RCC 7860 (cell line): ENCODE measurements at regions not wholly inside any gene's neighbourhood (a gene's known extent, or its start where the extent isn't known, plus 50 kb on each side); places are given as distances from the start of the nearest gene placed in this dataset.
A peak's percentile ranks its signal among the peaks of the same experiment; 100 is the strongest.

Source experiments
- DNase-seq: peaks from one replicate; pipeline ENCODE4 v3.0.0-alpha.2; 2015; ENCODE audit warnings: low spot score
- FAIRE-seq: peaks from 2 replicates; lab custom pipeline; 2012; peaks lifted over from hg19 to GRCh38; lab: Jason Lieb, UNC

DNA sequence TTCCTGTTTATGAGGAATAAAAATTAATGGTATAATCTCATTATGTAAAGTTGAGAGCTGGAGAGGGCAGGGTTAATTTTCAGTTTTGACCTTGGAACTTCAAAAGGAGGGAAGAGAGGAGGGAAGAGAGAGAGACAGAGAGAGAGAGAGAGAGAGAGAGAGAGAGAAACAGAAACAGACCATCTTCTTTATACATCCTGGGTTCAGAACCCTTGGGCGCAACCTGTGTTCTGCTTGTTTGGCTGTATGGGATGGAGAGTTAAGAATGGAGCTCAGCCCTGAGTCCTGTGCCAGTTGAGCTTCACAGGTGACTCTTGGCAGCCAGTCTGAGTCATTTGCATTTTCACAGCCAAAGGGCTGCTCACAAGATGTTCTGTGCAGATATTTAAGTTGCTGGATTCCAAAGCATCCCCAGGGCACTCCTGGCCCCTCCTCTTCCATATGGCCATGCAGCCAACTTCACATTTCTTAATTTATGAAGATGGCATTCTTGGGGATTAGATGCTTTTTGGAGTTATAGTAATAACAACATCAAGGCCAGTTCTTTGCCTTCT, 143.5 kb downstream of the CARTPT start:
- FAIRE-seq (no peak), DNase-seq (no peak)

DNA sequence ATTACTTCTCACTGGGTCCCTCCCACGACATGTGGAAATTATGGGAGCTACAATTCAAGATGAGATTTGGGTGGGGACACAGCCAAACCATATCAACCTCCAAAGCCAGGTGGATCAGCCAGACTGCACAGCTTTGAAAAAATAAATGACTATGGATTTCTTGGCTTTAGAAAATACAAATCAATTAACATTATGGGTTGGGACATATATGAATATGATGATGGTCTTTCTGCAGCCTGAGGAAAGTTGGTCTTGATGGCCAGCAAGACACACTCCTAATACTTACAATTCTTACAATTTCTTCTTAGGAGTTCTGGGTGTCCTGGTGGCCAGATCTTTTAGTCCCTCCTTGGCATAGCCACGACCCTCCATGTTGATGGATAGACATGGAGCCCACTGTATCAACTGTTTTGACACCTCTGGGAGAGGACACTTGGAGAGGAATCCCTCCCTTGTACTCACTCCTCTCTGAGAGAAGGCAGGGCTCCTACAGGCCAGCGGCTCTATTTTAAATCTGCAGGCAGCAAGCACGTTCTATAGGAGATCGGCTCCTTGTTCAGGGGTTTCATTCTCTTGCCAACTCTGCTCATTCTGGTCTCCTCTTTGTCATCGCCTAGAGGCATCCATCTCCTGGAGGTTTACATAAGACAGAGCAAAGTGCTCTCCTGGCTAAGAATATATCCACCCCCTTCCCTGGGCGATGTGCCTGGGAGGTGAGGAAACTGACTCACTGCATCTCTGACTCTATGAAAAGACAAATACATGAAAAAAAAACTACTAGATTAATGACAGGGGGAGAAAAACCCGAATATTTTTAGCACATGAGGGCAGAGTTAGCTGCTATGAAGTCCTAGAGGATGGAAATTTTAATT, 145.9 kb downstream of the CARTPT start:
- FAIRE-seq (no peak), DNase-seq (no peak)

DNA sequence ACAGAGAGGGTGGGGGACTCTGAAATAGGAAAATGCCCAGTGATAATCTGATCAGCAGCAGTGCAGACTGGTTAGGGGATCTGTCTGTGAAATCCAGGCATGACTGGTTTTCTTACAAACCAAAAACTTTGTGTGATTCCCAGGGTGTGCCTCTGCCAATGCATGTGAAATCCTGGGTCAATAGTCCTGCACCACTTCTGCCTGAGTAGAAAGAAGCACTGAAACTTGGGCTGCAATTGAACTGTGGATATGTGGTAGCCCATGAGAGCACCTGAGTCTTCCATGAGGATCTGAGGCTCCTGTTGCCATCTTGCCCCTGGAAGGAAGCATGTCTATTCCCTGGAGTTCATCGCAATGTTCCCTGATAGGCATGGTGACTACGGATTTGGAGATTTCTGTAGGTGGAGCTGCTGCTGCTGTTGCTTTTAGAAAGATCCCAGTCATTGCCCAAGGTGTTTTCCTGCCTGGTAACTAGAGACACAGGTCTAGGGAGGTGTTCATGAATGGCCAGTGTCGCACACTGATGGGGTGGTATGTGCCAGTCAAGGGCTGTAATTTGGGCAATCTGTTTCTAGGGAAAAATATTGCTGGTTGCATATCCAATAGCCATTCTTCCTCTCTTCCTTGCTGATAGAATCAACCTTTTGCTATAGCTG, 146.7 kb downstream of the CARTPT start:
- no peak for FAIRE-seq

DNA sequence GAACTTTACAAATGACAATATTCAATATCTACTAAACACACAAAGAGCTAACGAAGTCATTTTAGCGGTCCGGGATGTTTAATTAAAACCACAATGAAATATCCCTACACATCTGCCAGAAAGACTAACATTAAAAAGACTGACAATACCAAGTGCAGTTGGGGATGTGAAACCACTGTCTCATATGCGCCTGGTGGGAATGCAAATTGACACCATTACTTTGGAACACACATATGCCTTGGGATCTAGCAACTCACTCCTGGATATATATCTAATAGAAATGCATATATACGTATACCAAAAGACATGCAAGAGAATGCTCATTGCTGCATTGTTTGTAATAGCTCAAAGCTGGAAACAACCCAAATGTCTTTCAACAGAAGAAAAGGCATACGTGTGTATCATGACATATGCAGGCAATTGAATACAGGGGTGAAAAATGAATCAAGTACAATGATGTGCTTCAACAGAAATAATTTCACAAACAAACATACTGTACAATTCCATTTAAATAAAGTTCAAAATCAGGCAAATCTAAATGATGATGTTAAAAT, 153.3 kb downstream of the CARTPT start:
- DNase-seq (no peak), FAIRE-seq (no peak)

More for the DNA sequence above, 146.7 kb downstream of the CARTPT start:
- DNase-seq: no peak

DNA sequence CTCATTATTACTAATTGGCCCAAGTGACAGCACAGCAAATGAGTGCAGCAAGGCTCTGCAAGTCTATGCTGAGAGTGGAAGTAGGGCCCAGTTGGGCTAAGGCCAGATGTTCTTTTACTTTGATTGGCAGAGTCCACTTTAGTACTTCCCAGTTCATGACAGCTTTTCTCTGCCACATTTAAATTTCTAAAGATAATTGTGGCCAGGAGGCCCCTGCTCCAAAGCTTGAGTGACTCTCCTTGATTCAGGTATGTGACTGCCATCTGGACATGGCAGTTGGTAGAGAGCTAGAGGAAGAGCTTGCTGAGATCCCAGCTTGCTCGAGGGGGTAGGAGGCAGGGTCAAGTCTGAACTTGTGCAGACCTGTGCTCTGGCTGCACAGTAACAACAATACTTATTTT, 154.1 kb downstream of the CARTPT start:
- no peak for FAIRE-seq
- DNase-seq: no peak

DNA sequence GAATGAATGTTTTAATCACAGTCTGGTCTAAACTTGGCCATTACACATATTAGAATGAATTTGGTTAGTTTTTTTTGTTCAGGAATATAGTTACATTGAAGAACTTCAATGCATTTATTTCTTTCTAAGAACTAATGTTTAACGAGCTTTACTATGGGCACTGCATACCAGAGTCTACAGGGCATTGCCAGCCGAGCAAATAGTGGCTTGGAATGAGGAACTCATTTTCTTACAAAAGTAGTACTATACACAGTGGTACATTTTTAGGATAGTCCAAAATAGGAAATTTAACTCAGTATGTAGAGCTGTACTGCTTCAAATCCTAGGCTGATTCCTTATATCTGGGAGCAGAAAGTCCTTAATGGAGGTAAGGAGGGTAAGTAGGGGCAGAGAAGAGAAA, 155.4 kb downstream of the CARTPT start:
- FAIRE-seq (no peak), DNase-seq (no peak)

DNA sequence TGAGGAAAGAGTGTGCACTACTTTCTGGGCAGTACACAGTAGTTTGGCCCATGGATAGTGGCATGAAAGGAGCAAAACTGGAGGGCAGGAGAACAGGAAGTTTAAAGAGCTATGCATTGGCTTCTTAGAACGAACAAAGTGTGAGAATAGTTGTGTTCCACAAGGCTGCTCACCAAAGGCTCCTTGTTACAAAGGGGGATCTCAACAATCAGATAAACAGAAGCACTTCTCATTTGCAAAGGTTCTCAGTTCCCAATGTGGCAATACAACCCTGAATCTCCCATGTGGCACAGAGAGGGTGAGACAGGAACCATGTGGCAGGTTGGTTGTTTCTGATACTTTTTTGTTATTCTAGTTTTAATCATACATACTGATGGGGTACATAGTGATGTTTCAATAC, 158.4 kb downstream of the CARTPT start:
- DNase-seq: no peak
- no peak for FAIRE-seq

DNA sequence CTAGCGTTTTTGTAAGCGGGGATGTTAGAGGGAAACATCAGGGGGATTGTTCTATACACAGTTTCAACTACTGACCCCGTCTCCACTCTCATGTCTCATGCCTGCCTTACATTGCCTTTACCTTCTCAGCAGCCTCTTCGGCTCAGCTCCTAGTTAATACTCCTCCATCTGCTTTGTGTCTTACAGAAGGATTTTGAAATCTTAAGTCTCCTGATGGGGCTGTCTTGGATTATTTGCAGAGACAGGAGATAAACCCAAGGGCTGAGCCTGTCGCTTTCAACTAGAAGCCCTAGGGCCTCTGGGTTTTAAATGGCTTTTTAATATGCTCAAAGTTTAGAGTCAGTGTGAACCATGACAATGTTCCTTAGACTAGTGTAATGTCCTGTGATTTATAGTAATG, 161.5 kb downstream of the CARTPT start:
- DNase-seq (no peak), FAIRE-seq (no peak)

DNA sequence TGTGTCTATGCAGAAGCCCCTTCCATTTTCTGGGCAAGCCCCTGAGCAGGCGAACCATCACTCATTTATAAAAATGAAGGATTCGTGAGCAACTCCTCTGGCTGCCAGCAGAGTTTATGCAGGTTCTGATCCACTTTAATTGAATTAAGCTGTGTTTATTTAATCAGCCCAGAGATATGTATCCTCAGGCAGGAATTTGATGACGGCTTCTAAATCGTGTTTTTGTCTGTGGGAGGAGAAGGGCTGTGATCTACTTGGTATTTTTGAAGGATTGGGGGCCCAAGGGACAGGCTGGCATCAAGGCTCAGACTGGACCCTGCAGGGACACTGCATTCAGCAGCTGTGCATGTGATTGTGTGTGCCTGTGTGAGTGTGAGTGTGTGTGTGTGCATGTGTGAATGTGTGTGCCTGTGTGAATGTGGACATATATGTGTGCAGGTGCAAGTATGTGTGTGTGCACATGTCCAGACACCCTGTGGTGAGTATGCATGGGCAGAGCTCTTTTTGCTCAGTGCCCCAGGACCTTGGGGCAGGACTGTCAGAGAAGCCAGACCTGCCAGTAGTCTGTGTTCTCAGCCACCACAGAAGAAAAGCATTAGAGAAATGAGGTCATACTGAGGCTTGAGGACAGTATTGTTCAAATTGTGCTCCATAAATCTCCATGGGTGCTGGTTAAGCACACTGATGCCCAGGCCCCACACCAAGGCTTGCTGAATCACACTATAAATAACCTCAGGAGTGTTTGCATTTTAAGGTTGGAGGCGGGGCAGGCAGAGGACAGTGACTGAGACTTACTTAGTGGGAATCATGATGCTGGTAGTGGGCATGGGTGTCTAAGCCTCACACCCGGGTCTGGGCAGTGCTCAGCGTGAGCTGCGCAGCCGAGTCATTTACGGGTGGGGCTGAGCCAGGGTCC, 164.0 kb downstream of the CARTPT start:
- no peak for FAIRE-seq
- DNase-seq: no peak

DNA sequence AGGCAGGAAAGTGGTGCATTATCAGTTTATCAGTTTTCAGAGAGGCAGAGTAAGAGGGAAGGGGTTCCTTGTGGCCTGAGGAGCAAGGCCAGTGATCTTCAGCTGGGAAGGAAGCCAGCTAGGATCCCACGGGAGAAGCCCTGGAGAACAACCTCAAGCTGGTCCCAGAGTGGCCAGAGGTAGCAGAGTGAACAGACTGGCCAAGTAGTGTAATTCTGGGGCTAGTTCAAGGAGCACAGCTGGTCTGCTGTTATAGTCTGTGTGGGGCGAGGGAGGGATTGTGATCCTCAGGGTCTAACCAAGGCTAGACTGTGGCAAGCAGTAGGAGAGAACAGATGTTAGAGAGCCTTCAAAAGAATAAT, 164.6 kb downstream of the CARTPT start:
- DNase-seq (no peak), FAIRE-seq (no peak)

DNA sequence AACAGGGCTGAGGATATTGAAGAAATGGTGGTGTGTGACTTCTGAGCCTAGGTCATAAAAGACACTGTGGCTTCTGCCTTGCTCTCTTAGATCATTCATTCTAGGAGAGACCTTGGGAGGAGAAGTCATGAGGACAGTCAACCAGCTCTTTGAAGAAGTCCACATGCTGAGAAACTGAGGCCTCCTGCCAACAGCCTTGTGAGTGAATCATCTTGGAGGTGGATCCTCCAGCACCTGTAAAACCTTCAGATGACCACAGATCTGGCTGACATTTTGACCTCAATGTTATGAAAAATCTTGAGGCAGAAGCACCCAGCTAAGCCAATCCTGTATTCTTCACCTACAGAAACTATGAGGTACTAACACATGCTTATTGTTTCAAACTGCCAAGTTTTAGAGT, 165.9 kb downstream of the CARTPT start:
- DNase-seq (no peak), FAIRE-seq (no peak)

DNA sequence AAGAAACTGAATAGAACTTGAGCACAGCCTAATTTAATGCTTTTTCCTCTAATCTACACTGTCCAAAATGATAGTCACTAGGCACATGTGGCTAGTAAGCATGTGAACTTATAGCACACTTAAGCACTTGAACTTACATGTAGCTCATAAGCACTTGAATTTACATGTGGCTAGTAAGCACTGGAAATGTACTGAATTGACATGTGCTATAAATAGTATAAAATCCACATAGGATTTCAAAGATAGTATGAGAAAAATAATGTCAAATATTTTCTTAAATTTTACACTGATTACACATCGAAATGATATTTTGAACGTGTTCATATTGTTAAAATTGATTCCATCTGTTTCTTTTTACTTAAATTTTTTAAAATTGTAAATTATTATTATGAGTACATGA, 167.3 kb downstream of the CARTPT start:
- no peak for FAIRE-seq
- DNase-seq: no peak

DNA sequence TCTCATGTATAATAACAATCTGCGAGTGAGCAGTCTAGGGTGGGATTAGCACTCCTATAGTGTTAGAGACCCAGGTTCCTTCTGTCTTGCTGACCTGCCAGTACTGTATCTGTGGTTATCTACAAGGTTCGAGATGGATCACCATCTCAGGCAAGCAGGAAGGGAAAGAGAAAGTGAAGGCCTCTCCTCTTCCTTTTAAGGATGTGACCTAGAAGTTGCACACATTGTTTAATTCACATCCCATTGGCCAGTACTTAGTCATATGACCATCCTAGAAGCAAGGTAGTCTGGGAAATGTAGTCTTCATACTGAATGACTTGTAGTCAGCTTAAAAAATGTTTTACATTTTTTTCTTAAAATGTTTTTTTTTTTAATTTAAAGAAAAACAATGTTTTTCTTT, 168.6 kb downstream of the CARTPT start:
- peak; percentile 61 for DNase-seq
- FAIRE-seq: peak; percentile 57

DNA sequence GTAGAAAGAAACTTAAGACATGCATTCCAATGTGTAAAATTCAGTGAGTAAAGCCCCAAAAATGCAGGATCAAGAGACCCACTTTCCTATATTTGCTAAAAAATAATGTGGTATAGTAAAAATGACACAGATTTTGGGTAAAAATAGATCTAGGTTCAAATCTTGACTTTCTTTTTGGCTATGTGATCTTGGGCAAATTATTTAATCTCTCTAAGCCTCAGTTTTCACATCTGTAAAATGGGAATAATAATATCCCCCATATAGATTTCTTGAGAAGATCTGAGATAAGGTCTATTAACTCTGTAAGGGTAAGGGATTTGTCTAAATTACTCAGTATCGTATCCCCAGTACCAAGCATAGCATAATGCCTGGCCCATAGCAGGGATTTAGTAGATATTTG, 172.3 kb downstream of the CARTPT start:
- FAIRE-seq (no peak), DNase-seq (no peak)

DNA sequence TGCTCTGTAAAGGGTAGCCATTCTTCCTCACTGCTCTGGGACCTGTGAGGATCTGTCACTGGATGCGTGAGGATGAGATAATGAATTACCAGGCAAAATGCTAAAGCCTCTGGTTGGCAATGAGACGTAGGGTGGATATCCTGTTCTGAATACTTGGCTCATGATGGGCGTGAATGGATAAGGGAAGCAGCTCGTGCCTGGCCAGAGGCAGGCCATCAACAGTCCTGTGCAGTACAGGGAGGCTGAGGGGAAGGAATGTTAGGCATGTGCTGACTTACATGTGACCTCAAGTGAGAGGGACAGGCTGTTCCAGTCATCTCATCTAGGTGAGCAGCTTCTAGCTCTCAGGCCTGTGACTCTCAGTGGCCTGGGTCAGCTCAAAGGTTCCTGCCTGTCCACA, 172.8 kb downstream of the CARTPT start:
- FAIRE-seq: no peak

DNA sequence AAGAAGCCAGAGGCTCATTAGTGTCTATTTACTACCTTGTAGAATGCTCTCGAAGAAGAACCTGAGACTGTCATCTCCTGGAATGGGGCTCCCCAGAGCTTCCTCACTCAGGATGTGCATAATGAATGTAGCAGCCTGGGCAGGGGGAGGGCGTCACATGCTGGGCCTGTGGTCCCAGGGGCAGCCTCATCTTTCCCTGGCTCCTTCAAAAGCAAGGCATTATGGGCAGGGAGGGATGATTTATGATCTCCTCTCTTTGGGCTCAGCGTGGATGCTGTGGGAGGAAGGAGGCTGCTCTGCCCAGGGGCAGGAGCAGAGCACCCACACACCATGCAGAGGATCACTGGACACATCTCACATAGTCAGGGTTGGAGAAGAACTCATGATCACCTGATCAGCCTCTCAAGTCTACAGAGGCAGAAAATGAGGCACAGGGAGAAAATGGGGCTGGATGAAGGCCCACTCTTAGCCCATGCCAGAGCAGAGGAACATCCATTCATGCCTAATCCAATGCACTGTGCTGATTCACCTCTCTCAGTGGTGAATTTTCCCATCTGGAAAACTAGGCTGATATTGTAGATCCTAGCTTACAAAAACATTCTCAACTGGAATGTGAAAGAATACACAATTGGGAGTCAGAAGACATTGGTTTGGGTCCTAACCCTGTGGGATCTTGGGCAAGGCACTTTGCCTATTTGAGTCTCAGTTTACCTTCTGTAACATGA, 173.7 kb downstream of the CARTPT start:
- no peak for FAIRE-seq

More for the DNA sequence above, 172.8 kb downstream of the CARTPT start:
- DNase-seq: no peak

DNA sequence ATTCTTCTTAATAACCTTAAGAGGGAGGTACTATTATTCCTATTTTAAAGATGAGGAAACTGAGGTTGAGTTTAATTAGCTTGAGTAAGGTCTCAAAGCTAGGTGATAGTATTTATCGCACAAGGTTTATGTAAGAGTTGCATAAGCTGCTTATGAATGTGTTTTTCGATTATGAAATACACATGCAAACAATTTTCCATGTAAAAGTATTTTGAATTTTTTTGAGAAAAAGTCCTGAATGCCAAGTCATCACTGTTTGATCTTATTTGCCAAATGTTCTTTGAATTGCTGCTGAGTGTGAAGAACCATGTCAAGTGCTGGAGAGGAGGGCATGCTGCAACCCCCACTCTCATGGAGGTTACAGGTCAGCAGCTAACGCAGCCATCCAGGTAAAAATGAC, 174.4 kb downstream of the CARTPT start:
- no peak for DNase-seq
- no peak for FAIRE-seq

More for the DNA sequence above, 173.7 kb downstream of the CARTPT start:
- no peak for DNase-seq

DNA sequence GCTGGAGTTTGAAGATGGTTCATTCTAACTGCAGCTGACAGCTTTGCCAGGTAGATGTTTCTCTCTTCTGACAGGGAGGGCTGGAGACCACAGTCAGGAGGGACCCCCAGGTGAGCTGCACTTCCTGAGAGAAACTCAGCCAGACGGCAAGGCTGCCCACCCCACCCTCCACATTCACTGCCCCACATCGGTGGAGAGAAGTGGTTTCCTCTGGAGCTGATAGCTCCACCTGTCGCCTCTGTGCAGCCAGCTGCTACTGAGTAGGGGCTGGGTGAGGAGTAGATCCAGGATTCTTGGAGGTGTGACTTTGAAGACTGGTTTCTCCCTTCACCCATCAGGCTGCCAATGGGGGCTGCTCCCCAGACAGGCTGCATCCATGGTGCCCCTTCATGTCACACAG, 175.0 kb downstream of the CARTPT start:
- DNase-seq (no peak), FAIRE-seq (no peak)

DNA sequence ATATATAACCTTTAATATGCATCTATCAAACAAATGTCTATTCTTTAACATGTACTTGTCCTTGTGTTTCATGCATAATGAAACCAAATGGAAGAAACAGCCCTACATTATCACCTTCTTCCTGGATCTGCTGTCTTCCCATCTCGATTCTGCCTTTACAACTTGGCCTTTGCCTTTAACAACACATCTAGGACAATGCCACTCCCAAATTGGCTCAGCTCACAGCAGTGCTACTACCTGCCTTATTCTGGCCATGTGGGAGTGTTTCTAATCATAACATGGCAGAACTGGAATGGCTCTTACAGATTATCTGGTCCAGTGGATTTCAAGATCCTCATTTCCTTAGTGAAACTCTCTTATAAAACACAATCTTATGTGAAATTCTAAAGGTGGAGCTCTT, 176.5 kb downstream of the CARTPT start:
- DNase-seq: no peak

DNA sequence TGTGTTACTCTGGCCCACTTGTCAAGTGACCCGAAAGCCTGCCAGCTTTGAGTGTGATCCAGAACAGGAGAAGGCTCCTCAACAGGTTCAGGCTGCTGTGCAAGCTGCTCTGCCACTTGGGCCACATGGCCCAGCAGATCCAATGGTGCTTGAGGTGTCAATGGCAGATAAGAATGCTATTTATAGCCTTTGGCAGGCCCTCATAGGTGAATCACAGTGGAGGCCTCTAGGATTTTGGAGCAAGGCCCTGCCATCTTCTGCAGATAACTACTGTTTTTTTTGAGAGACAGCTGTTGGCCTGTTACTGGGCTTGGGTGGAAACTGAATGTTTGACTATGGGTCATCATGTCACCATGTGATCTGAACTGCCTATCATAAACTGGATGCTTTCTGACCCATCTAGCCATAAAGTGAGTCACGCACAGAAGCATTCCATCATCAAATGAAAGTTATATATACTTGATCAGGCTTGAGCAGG, 180.8 kb downstream of the CARTPT start:
- FAIRE-seq: no peak

More for the DNA sequence above, 176.5 kb downstream of the CARTPT start:
- FAIRE-seq: no peak

More for the DNA sequence above, 180.8 kb downstream of the CARTPT start:
- DNase-seq: peak; percentile 4
